Right lung (tissue), 2 donors: ENCODE measurements at regions not wholly inside any gene's neighbourhood (a gene's known extent, or its start where the extent isn't known, plus 50 kb on each side); places are given as distances from the start of the nearest gene placed in this dataset.
A peak's percentile ranks its signal among the peaks of the same experiment; 100 is the strongest.

Experiments
- DNase-seq, 2 donors: peaks; one replicate each; pipeline ENCODE4 v3.0.0-alpha.2; 2013

DNA sequence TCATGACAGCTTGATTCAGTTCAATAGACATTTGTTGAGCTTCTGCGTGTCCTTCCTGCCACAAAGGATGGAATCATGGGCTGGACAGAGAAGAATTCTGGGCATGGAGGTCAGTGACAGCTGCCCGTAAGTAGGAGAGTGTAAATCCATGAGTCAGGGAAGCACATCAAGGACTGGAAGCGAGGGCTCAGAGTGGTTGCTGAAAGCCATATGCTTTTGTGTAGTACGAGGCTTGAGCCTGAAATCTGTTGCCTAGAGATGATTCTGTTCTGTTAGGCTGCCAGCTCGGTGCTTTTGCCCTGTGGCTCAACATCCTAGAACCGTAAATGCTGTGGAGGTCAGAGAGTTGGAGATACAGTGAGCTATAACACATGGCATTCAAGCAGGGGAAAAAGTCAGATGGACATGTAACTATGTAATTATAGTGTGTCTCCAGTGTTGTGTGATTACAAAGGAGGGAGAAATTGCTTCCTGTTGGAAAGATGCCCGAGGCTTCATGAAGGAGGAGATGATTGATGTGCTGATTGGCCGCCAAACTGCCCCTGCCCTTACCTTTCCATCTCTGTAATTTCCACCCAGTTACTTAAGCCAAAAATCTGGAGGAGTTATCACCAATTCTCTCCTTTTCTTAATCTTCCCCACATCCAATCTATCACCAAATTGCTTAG is 92.8 kb upstream of the CACNA1E start:
- DNase-seq = peak in 1 of 2 donors; percentile 6

DNA sequence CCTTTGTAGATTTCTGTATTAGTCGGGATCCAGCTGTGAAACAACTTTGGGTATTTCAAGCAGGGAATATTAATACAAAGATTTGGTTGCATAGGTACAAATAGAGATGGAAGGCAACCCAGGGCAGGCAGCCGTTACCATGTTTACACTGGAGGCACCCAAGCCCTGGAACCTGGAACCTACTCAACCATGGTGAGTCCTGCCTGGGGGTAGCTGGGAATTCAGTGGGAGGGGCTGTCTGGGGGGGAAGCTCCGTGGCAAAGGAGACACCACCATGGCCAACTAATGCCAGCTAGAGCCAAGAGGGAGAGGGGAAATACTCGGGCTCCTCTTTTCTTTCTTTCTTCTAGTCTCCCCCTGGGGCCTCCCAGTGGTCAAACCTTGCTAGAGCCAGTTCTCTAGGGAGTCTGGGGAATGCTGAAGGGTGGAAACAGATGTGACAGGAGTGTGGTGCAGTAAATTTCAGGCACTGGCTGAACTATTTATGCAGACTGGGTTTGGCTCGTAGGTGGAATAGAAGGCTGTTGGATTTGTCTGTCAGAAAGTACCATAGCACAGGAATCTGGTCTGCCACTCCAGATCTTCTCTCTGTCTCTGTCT is 91.9 kb upstream of the CACNA1E start:
- no peak for DNase-seq

DNA sequence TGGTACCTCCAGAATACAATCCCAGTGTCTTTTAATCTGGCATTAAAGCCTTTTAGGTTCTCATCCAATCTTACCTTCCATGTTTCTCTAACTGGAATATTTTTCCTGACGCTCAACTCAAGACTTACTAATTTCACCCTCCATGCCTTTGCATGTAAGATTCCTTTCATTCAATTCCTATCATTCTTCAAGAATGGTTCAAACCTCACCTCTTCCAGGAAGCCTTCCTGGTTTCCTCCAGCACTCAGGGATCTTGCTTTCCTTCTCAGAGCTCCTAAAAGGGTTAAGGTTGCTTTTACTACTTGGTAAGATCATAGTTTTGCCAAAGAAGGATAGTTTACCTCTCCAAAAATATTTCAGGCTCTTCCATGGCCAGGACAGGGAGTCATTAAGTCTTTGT is 91.2 kb upstream of the CACNA1E start:
- no peak for DNase-seq

DNA sequence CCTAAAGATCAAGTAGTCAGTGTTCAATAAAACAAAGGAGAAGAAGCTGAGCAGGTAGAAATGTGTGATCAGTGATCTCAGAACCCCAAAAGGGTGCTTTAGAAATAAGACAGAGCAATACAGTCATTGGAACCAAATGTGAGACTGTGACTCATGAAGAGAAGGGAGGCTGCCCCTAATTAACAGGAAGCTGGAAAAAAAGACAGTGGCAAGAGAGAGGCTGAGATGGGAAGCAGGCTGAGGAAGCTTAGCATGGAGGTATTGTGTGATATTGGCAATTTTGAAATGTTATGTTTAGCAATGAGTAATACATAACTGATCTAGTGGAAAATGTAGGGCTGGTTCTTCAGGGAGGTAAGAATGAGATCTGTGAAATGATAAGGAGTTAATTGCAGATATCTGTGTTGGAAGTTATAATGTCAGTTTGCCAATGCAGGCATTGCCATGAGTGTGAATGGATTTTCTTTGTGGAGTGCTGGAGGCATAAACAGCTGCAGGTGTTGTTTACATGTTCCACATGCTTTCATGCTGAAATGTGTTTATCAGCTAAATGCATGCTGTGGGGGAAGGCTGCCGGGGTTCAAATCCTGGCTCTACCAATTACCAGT is 90.6 kb upstream of the CACNA1E start:
- no peak for DNase-seq

DNA sequence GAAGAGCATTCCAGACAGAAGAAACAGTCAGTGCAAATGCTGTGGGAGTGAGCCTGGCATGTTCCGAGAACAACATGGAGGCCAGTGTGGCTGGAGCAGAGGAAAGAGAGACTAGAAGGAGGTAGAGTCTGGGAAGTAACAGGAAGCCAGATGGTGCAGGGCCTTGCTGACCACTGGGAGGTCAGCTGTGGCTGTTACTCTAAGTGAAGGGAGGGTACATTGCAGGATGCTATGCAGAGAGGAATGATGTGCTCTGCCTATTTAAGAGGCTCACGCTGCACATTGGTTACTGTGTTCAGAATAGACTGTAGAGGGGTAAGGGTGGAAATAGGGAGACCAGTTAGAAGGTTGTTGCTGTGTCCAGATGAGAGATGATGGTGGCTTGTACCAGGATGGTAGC is 88.6 kb upstream of the CACNA1E start:
- no peak for DNase-seq

DNA sequence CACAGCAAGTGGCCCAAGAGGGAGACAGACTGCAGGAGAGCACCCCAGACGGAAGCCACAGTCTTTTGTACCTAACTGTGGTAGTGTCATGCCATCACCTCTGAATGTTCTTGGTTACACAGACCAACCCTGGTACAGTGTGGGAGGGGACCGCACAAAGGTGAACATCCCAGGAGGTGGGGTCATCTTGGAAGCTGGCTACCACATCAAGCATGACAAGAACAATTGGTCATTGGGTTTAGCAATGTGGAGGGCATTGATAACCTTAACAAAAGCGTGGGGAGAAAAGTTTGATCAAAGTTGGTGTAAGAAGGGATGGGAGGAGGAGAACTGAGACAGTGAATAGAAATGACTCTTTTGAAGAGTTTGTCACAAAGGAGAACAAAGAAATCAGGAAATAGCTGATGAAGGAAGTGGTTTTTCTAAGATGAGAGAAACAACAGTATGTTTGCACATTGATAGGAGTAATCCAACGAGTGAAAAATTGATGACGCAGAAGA is 87.1 kb upstream of the CACNA1E start:
- DNase-seq = no peak

DNA sequence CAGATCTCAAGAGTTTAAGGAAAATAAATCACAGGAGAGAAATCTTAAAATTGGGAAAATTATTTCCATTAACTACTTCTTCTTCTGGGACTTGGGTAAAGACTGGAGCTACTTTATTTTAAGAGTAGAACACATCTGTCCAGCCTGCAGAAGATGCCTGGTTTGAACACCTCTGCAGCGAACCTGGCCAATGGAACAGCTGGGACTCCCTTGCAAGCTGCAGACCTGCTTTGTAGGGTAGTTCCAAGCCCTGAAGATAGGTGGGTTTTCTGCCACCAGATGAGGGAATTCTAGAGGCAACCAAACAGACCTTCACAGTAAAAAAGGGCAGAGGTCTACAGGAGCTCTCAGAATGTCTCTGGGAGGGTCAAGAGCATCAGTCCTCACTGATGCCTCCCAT is 86.5 kb upstream of the CACNA1E start:
- DNase-seq = no peak

DNA sequence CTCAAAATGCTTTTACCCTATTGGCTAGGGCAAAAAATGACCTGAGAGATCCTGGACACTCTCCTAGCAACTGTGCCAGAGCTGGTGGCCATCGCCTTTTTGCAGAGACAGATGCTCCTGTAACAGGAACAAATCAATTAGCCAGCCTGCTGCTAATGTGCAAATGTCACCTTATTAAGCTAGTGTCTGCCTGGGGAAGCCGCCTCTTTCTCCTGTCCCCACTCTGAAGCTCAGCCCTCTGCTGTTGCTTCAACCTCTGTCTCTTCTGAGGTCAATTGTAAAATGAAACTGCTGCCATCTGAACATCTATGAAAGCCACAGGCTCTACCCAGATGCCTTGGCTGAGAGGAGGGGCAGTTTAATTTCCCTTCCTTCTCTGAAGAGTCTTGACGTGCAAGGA is 85.5 kb upstream of the CACNA1E start:
- DNase-seq = no peak

DNA sequence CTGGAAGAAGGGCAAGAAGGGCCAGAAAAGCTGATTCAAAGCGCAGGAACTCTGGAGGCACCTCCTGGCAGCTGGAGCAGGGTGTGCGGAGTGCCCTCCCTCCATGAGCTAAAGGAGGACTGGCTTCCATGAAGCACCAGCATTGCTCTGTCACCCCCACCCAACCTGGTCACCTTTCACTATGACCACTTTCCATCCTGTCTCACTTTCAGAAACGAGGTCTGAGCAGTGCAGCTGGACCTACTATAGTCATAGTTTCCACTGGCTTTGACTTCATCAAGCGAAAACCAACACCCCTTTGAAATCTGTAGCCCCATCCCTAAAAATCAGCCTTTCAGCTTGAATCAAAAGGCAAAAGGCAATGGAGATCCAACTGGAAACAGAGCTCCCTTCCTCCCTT is 84.8 kb upstream of the CACNA1E start:
- DNase-seq = no peak

DNA sequence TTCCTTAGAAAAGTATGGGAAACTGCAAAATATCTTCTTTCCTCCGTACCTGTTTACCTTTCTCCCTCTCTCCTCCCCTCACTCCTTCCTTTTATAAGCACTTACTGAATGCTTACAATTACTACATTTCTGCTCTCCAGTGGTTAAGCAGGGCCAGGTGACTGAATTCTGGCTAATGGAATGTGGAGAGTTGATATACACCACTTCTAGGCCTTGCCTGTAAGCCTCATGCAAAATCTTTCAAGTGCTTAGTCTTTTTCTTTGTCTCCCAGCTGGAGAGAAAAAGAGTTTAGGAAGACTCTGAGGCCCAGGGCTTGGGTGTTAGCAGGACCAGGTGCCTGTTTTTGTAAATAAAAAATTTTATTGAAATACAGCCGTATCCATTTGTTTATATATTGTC is 77.7 kb upstream of the CACNA1E start:
- DNase-seq = no peak

DNA sequence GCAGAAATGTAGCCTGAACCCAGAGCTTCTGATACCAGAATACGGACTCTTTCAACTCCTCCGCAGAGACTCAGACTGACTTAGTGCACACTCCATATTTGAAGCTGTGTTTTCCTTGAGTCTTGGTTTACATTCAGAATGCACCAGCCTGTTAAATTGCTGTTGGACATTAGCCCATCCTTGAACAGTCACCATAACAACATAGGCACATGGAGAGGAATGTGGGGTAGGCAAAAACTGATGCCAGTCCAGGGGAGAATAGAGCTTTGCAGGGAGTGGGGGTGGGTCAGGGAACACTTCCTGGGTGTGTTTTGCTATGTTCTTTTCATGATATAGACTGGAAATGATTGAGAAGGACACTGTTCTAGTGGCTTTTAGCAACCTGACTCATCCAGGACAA is 76.3 kb upstream of the CACNA1E start:
- DNase-seq = no peak

DNA sequence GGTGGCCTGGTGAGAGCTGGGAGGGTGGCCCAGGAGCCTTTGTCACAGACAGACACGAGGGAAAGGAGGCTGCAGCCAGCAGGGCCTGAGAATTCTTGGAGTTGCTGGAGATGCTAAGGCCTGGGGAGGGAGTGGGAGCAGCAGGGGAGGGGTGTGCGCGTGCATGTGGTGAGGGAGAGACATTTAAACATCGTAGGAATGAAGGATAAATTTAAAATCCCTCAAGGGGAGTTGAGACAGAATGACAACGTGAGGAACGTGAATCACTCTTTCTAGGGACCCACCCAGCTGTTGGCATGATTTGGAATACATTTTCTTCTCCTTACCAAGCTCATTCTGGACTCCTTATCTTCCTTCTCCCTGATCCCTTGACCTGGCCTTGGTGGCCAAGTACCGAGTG is 73.3 kb upstream of the CACNA1E start:
- no peak for DNase-seq

DNA sequence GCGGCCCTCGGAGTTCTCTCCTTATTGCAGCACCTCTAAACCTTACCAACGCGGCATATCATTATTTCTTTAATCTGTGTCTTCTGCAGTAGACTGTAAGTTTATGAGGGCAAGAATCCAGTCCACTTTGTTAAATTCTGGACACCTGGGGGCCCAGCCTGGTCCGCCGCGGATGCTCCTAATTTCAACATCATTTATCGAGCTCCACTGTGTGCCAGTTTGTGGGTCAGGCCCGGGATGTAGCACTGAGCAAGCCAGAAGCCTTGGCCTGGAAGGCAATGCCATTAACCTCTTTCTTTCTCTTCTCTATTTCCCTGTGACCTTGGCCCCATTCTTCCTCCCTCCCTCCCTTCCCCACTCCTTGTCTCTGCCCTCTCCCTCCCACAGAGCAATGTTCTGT is 70.6 kb upstream of the CACNA1E start:
- no peak for DNase-seq

DNA sequence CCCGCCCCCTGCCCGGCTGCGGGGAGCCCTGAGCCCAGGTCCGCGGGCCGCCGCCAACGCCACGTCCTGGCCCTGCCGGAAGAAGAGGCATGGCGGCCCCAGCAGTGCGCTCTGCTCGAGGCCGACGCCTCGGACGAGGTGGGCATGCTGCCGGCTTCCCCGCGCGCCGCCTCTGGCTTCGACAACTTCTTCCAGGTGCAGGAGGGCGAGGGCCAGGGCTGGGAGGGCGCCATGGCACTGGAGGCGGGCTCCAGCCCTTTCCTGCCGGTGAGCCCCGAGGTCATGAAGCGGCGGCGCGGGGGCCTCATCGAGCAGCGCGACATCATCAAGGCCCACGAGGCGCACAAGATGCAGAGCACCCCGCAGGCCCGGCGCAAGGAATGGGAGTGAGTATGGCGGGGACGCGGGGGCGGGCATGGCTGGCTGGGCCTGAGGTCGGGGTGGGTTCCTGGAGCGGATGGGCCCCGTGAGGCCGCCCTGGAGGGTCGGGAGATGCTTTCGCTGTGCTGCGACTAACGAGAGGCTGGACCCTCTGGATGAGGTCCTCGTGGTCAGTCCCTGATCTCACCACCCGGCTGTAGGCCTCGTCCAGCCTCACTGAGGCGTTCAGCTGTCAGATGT is 70.0 kb upstream of the CACNA1E start:
- no peak for DNase-seq

DNA sequence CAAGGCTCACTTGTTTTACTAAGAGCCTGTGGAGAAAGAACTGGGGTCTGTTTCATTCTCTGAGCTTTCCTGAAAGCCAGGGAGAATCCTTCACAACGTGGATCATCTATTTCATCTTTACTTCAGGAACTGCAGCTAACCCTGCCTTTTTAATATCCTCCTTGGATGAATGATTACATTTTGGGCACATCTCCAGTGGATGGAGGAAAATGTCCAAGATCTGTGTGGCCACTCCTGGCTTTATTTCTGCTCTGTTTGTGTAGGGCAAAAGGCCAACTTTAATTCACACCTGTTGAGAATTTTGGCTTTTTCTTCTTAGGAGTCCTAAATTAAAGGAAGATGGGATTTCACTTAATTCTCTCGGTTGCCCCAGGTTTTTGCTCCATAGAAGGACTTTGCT is 69.5 kb upstream of the CACNA1E start:
- DNase-seq = no peak

DNA sequence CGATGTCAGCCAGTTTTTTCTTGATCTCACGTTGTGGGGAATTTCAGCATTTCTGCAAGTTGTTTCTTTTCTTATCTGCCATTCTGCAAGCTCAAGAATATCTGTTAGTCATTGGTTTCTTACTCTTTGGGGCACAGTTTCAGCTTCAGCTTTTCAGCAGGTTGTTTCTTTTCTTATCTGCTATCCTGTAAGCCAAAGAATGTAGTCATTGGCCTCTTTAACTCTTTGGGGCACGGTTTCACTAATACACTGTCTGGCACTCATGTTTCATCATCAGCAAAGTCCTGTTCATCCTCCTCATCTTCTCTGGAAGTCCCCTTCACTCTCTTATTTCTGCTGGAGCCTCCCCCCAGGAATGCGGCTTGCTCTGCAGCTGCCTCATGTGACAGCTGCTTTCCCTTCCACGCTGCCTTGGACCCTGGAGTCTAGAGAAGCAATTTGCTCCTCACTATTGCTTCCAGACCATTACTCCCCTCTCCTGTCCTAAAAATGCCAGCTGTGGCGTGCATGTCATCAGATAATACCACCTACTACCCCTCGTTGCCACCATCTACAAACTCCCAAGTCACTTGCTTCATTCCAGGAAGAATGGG is 67.0 kb upstream of the CACNA1E start:
- DNase-seq = no peak

DNA sequence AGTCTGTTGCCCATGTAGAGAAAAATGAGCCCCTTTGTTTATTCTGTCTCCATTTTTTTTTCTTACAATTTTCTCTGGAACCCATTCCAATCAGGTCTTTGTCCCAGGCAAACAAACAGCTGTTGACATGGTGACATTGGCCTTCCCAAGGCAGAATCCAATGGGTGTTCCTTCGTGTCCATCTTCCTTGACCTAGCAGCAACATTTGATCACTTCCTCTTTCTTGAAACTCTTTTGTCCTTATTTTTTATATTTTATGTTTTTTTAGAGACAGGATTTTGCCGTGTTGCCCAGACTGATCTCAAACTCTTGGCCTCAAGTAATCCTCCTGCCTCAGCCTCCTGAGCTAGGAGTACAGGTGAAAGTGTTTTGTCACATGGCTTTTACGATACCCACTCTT is 65.4 kb upstream of the CACNA1E start:
- DNase-seq = no peak

DNA sequence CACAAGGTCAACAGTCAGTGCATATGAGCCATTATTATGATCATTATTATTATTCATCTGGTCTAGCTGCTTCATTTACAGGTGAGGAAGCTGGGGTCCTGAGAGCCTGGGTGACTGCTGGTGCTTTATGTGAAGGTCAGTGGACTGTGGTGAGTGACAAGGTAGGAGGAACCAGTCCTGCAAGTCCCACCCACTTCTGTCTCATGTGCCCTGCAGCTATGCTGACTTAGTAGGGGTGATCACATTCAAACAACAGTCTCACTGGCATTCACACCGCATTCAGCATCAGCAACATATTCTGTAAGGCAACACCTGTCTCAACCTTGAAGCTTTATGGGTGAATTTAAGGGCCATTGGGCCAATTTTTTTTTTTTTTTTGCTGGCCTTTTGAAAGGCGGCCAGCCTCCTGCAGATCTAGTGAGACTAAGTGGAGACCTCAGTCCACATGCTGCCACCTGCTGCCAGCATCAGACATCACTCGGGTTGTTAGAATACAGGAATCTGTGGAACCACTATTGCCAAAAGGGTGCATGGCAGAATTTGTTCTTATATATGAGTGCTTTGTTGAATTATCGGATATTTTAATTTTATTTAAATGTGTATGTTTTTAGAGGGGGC is 59.9 kb upstream of the CACNA1E start:
- peak in 1 of 2 donors; percentile 13 for DNase-seq

DNA sequence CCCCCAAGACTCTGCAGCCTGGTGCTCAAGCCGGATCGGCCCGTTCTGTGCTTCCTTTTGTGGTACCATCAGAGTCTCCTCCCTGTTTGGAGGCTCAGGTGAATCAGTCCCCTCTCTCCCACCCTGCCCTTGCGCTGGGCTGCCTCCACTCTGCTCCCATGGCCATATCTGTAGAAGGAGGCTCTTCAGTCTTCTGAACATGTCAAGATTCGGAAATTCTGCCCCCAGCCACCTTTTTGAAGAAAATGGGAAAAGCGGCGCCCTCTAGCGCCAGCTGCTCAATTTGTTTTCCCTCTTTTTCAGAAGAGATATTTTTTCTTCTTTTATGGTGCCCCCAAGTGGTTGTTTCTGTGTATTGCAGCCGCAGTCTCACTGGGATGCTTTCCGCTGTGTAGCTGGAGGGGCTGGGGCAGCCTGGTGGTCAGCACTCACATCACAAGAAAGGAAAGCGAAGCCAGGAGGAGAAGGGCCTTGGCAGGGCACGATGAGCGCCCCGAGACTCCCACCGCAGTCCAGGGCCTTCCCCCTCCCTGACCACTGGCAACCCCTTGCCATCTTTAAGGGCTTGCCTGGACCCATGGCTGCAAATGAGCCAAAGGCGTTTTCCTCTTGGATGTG is 58.4 kb upstream of the CACNA1E start:
- DNase-seq = peak; percentile 47 to 72

DNA sequence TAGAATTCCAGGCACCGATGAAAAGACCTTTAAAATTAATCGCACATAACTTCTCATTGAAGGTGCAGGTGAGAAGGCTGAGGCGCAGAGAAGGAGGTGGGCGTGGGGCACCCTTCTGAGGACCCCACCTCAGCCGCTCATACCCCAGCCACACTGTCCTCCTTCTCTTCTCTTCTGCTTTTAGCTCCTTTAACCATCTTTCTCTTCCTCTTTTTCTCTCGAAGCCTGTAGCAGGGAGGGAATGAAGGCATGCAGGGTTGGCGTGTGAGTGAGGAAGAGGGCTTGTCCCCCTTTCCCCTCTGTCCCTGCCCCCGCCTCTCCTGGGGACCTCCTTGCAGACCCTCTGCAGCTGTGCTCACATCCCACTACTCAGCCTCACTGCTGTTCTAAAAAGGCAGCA is 57.8 kb upstream of the CACNA1E start:
- no peak for DNase-seq

DNA sequence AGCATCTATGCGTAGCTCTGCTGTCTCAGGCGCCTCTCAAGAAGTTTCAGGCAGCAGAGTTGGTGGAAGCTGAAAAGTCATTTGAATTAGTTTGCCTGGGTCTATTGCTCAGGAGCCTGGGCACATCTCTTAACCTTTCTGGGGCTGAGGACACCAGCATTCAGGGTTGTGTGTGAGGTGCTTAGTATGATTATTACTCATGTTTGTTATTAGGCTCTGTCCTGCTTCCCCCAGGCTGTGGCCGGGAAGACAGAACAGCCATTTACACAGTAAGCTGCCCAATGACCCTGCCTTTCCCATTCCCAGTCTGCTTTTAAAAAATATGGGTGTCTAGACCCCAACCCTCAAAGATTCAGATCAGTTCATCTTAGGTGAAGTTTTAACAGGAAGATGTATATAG is 53.9 kb upstream of the CACNA1E start:
- DNase-seq = no peak
